MG63 (cell line): ENCODE measurements at regions not wholly inside any gene's neighbourhood (a gene's known extent, or its start where the extent isn't known, plus 50 kb on each side); places are given as distances from the start of the nearest gene placed in this dataset.

Experiments used
- DNase-seq: peaks from one replicate; pipeline ENCODE4 v3.0.0-alpha.2; 2020
- H3K27me3 ChIP-seq: fragments of 250-450 bp; sonication (Bioruptor Pico); 2 replicates; pipeline ENCODE4 v1.5.1; 2020; ENCODE audit warnings: mild to moderate bottlenecking, moderate library complexity
- H3K36me3 ChIP-seq: fragments of 250-450 bp; sonication (Bioruptor Pico); 2 replicates; pipeline ENCODE4 v1.5.1; 2020; ENCODE audit warnings: mild to moderate bottlenecking, moderate library complexity
- H3K4me3 ChIP-seq: fragments of 250-450 bp; sonication (Bioruptor Pico); 2 replicates; pipeline ENCODE4 v1.5.1; 2020; ENCODE audit warnings: mild to moderate bottlenecking, moderate library complexity
- H3K9me3 ChIP-seq: fragments of 250-450 bp; sonication (Bioruptor Pico); 2 replicates; pipeline ENCODE4 v1.5.1; 2020; ENCODE audit warnings: mild to moderate bottlenecking, moderate library complexity

- peaks cover 21% of the 10 kb centered on the region for H3K9me3 ChIP-seq
- no peaks in the 10 kb centered on the region for H3K27me3 ChIP-seq
- DNase-seq, result no peak
- no peak overlapping the region for H3K4me3 ChIP-seq
- H3K36me3 ChIP-seq, result no peaks in the 10 kb centered on the region
These were observed 620.9 kb downstream of the TNS3 start for GRCh38 chr7:46960970-46961369.

- peaks cover 3% of the 10 kb centered on the region for H3K9me3 ChIP-seq
- no peaks in the 10 kb centered on the region for H3K27me3 ChIP-seq
These were observed 624.7 kb downstream of the TNS3 start for GRCh38 chr7:46957195-46957594.

GRCh38 chr7:46955531-46955930 lies 626.4 kb downstream of the TNS3 start:
- peaks cover 3% of the 10 kb centered on the region for H3K9me3 ChIP-seq
- no peak overlapping the region for H3K4me3 ChIP-seq
- no peaks in the 10 kb centered on the region for H3K36me3 ChIP-seq
- DNase-seq, result no peak
- no peaks in the 10 kb centered on the region for H3K27me3 ChIP-seq

More at GRCh38 chr7:46957195-46957594, 624.7 kb downstream of the TNS3 start:
- no peaks in the 10 kb centered on the region for H3K36me3 ChIP-seq
- H3K4me3 ChIP-seq, result no peak overlapping the region
- DNase-seq, result no peak

GRCh38 chr7:46954181-46954580 lies 627.7 kb downstream of the TNS3 start:
- Histone ChIP-seq H3K9me3 (no peaks in the 10 kb centered on the region; the same call in none of the 2 replicates), H3K27me3 (no peaks in the 10 kb centered on the region), H3K36me3 (no peaks in the 10 kb centered on the region), H3K4me3 (no peak overlapping the region)
- DNase-seq, result no peak

- Histone ChIP-seq H3K36me3 (no peaks in the 10 kb centered on the region), H3K4me3 (no peak overlapping the region), H3K9me3 (no peaks in the 10 kb centered on the region; the same call in 1 of the 2 replicates), H3K27me3 (no peaks in the 10 kb centered on the region)
- no peak for DNase-seq
These were observed 628.9 kb downstream of the TNS3 start for GRCh38 chr7:46953008-46953407.

- no peaks in the 10 kb centered on the region for H3K9me3 ChIP-seq
- no peak overlapping the region for H3K4me3 ChIP-seq
These were observed 632.5 kb downstream of the TNS3 start for GRCh38 chr7:46949270-46949931.

GRCh38 chr7:46948716-46949115 lies 633.2 kb downstream of the TNS3 start:
- no peak for DNase-seq
- H3K36me3 ChIP-seq, result no peaks in the 10 kb centered on the region
- no peaks in the 10 kb centered on the region for H3K27me3 ChIP-seq
- no peak overlapping the region for H3K4me3 ChIP-seq
- H3K9me3 ChIP-seq, result no peaks in the 10 kb centered on the region

More at GRCh38 chr7:46949270-46949931, 632.5 kb downstream of the TNS3 start:
- H3K36me3 ChIP-seq, result no peaks in the 10 kb centered on the region
- H3K27me3 ChIP-seq, result no peaks in the 10 kb centered on the region
- no peak for DNase-seq

GRCh38 chr7:46945328-46945727 lies 636.6 kb downstream of the TNS3 start:
- no peak for DNase-seq
- Histone ChIP-seq H3K36me3 (no peaks in the 10 kb centered on the region), H3K27me3 (no peaks in the 10 kb centered on the region), H3K4me3 (no peak overlapping the region), H3K9me3 (no peaks in the 10 kb centered on the region)

GRCh38 chr7:46943996-46944395 lies 637.9 kb downstream of the TNS3 start:
- H3K36me3 ChIP-seq, result no peaks in the 10 kb centered on the region
- DNase-seq, result no peak
- H3K27me3 ChIP-seq, result no peaks in the 10 kb centered on the region
- H3K4me3 ChIP-seq, result no peak overlapping the region
- H3K9me3 ChIP-seq, result no peaks in the 10 kb centered on the region

- H3K4me3 ChIP-seq, result no peak overlapping the region
- no peaks in the 10 kb centered on the region for H3K9me3 ChIP-seq
- H3K27me3 ChIP-seq, result no peaks in the 10 kb centered on the region
- no peaks in the 10 kb centered on the region for H3K36me3 ChIP-seq
- DNase-seq, result no peak
These were observed 639.3 kb downstream of the TNS3 start for GRCh38 chr7:46942574-46942973.

- H3K4me3 ChIP-seq, result no peak overlapping the region
- no peaks in the 10 kb centered on the region for H3K27me3 ChIP-seq
- no peaks in the 10 kb centered on the region for H3K9me3 ChIP-seq
- no peak for DNase-seq
- H3K36me3 ChIP-seq, result no peaks in the 10 kb centered on the region
These were observed 641.7 kb downstream of the TNS3 start for GRCh38 chr7:46940178-46940577.

- Histone ChIP-seq H3K4me3 (no peak overlapping the region), H3K36me3 (no peaks in the 10 kb centered on the region), H3K9me3 (no peaks in the 10 kb centered on the region), H3K27me3 (no peaks in the 10 kb centered on the region)
- DNase-seq, result no peak
These were observed 642.4 kb downstream of the TNS3 start for GRCh38 chr7:46939558-46939957.

- Histone ChIP-seq H3K9me3 (no peaks in the 10 kb centered on the region), H3K4me3 (no peak overlapping the region), H3K27me3 (no peaks in the 10 kb centered on the region), H3K36me3 (no peaks in the 10 kb centered on the region)
- no peak for DNase-seq
These were observed 642.8 kb downstream of the TNS3 start for GRCh38 chr7:46939089-46939488.

GRCh38 chr7:46937826-46938225 lies 644.1 kb downstream of the TNS3 start:
- H3K27me3 ChIP-seq, result no peaks in the 10 kb centered on the region
- no peak for DNase-seq
- no peaks in the 10 kb centered on the region for H3K36me3 ChIP-seq
- no peak overlapping the region for H3K4me3 ChIP-seq
- H3K9me3 ChIP-seq, result no peaks in the 10 kb centered on the region

GRCh38 chr7:46934198-46934825 lies 647.6 kb downstream of the TNS3 start:
- Histone ChIP-seq H3K9me3 (no peaks in the 10 kb centered on the region), H3K36me3 (no peaks in the 10 kb centered on the region; the same call in 1 of the 2 replicates), H3K4me3 (no peak overlapping the region), H3K27me3 (no peaks in the 10 kb centered on the region)
- no peak for DNase-seq

- DNase-seq, result no peak
- Histone ChIP-seq H3K9me3 (no peaks in the 10 kb centered on the region), H3K4me3 (no peak overlapping the region), H3K27me3 (no peaks in the 10 kb centered on the region), H3K36me3 (no peaks in the 10 kb centered on the region; the same call in 1 of the 2 replicates)
These were observed 648.3 kb downstream of the TNS3 start for GRCh38 chr7:46933596-46933995.

- no peaks in the 10 kb centered on the region for H3K9me3 ChIP-seq
- no peak overlapping the region for H3K4me3 ChIP-seq
- H3K27me3 ChIP-seq, result no peaks in the 10 kb centered on the region
- peak; percentile 79 for DNase-seq
- H3K36me3 ChIP-seq, result no peaks in the 10 kb centered on the region; the same call in 1 of the 2 replicates
These were observed 649.1 kb downstream of the TNS3 start for GRCh38 chr7:46932676-46933424.
